ENCODE measurements at regions not wholly inside any gene's neighbourhood (a gene's known extent, or its start where the extent isn't known, plus 50 kb on each side); places are given as distances from the start of the nearest gene placed in this dataset.
"Not testable (repeated sequence)": the region's sequence is repeated elsewhere in the genome, so short reads cannot be mapped to it uniquely, and the experiment has no call there.

DNA sequence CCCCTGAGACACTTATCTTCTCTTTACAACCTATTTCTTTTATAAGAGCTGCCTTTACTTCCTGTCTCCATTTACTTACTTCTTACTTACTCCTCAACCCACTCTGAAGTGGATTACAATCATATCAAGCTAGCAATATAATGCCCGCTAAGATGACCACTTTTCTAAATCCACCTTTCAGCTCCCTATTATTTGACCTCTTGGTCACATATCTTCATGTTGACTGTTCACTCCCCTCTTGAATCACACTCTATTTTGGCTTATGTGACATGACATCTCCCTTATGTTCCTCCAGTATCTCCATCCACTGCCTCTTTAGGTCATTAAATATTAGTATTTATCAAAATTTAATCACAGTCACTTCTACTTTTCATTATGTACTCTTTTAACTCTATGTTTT lies 255.3 kb upstream of the TRPC7 start:
- DNase-seq (ENCODE audit: low spot score): no peak

- DNase-seq (ENCODE audit: low spot score): no peak
Observed at GRCh38 chr5:136620016-136620419, 254.7 kb upstream of the TRPC7 start.

DNA sequence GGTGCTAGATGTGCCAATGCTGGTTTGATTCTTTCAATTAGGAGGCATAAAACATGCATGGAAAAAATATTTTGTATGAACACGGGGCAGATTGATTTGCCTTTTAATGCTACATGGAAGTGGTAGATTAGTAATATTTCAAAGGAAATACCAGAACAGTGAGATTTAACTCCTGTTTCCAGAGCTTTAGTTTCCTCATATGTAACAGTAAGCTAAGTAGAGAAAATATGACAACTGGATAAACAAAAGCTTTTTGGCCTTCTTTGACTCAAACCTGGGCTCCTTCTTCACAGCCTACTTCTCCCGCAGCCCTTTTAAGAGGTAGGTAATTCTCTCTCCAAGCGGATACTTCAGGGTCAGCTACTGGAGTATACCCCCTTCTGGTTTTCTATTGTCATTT lies 254.2 kb upstream of the TRPC7 start:
- DNase-seq (ENCODE audit: low spot score): no peak

DNA sequence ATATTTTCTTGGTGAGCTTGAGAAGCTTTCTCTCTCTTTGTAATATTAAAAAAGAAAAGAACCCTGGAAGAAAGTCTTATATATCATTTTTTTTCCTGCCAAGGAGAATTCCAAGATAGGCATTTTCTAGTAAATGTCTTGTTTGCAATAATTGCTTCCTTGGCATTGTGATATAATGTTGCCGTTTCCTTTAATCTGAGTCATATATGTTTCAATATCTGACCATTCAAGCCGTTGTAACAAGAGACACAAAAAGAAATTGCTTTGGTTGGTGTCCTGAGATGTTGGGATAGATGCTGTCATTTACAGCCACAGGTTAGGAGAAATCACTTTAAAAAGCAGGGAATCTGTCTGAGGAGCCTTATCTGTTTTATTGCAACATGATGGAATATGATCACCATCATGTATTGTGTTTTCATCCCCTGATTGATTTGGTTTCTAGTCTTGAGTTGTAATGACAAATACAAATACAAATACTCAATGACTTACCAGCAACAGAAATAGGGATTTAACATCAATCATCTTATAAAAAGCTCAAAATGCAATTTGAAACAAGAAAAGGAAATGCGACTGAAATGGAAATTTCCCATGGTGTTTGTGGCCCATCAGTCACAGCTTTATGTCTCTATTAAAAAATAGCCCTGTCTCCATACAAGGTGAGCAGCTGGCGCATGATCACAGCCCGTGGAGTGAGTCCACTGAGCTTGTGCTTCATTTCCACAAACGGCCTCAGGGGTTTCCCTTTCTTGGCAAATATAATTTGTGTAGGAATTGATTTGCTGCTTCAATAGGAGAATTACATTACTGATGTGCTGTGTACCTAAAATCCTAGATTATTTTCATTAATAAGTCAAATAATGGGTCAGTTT lies 250.1 kb upstream of the TRPC7 start:
- peak; percentile 19 for DNase-seq (ENCODE audit: low spot score)

DNA sequence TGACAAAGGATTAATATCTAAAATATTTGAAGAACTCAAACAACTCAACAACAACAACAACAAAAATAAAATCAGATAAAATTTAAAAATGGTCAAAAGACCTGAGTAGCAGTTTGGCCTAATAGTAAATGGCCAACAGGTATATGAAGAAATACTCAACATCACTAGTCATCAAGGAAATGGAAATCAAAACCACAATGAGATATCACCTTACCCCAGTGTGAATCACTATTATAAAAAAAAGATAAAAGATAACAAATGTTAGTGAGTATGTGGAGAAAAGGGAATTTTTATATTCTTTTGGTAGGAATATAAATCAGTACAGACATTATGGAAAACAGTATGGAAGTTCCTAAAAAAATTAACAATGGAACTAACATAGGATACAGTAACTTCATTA lies 247.9 kb upstream of the TRPC7 start:
- no peak for DNase-seq (ENCODE audit: low spot score)

DNA sequence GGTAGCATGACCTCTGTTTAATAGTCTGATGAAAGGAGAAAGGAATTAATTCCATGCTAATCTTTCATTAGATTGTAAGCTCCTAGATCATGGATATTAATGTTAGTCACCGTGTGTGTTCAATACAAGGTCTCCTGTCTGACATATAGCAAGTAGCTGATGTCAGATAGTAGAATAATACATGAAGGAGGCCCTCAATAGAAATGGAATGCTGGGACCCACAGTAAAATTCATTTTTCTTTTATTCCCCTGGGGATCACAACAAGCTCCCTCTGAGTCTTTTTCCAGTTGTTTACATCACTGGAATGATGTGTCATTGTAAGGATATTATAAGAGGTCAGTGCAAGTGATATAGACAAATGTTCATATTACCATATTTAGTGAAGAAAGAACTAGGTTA lies 240.3 kb upstream of the TRPC7 start:
- no peak for DNase-seq (ENCODE audit: low spot score)

- no peak for DNase-seq (ENCODE audit: low spot score)
Observed at GRCh38 chr5:136600306-136600705, 235.0 kb upstream of the TRPC7 start.

DNA sequence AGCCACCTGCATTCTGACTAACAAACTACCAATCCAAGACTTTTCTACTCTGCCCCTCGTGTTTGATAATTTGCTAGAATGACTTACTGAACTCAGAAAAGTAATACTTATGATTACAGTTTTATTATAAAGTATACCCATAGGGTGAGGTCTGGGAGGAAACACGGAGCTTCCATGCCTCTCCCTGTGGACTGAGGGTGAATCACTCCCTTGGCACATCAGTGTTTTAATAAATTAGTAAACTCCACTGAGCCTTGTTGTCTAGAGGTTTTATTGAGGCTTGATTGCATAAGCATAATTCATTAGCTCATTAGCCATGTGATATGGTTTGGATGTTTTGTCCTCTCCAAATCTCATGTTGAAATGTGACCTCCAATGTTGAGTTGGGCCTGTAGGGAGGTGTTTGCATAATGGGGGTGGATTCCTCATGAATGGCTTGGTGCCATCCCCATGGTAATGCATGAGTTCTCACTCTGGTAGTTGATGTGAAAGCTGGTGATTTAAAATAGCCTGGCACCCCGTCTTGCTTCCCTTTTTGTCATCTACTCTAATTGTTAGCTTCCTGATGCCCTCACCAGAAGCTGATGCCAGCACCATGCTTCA lies 233.6 kb upstream of the TRPC7 start:
- no peak for DNase-seq (ENCODE audit: low spot score)

DNA sequence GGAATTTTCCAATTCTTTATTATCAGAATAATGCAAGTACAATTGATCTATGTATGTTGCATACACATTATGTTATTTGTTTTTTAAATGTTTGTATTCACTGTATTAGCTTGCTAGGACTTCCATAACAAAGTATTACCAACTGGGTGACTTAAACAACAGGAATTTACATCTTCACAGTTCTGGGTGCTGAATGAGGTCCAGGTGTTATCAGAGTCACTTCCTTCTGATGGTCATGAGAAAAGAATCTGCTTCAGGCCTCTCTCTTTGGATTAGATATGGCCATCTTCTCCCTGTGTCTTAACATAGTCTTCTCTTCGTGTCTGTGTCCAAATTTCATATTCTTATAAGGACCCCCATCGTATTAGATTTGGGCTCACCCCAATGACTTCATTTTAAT lies 229.1 kb upstream of the TRPC7 start:
- no peak for DNase-seq (ENCODE audit: low spot score)

DNA sequence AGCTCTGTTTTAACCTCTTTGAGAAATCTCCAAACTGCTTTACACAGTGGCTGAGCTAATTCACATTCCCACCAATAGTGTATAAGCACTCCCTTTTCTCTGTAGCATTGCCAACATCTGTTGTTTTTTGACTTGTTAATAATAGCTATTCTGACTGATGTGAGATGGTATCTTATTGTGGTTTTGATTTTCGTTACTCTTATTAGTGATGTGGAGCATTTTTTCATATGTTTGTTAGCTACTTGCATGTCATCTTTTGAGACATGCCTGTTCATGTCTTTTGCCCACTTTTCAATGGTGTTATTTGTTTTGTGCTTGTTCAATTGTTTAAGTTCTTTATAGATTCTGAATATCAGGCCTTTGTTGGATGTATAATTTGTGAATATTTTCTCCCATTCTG lies 225.2 kb upstream of the TRPC7 start:
- no peak for DNase-seq (ENCODE audit: low spot score)

DNA sequence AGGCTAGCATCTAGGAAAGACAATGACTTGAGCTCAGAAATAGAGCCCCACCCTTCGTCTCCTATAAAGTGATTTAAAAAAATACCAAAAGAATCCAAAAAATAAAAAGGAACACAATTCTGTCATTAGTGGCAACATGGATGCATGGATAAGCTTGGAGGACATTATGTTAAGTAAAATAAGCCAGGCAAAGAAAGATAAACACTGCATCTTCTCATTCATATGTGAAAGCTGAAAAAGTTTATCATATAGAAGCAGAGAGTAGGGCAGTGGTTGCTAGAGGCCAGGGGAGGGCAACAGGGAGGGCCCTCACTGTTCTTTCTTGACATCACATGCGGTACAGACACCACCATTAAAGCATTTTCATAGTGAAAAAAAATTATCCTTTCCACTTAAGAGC lies 220.9 kb upstream of the TRPC7 start:
- DNase-seq (ENCODE audit: low spot score): no peak

DNA sequence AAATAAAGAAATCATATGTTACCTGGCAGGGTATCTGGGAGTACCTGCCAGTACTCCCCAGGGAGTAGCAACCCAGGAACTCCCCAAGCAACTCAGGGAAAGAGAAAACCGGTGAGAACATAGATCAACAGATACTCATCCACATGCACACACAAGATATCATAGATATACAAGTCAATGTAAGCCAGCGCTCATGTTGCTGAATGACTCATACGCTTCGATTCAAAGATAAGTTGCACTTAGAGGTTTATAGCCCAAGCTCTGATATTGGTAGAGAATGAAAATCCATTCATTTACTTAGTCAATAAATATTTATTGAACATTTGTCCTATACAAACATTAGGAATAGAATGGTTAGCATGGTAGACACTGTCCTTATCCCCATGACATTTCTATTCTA lies 219.1 kb upstream of the TRPC7 start:
- DNase-seq (ENCODE audit: low spot score): no peak

DNA sequence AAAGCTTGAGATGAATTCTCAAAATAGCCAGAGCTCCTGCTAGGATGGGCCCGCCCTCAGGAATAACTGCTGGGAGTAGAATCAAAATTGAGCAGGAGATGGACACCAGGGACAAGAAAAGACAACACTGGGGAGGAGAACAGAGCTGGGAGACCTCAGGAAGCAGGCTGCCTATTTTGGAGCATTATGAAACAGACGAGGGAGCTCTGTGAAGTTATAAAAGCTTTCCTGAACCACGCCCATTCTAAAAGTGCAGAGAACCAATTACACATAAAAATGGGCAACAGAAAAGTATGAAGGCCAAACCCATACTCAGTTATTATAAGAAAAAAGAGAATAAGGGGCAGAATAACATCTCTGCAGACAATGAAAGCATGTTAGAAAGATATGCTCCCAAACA lies 213.9 kb upstream of the TRPC7 start:
- no peak for DNase-seq (ENCODE audit: low spot score)

- not testable (repeated sequence) for DNase-seq (ENCODE audit: low spot score)
Observed at GRCh38 chr5:136569875-136570274, 204.5 kb upstream of the TRPC7 start.

GRCh38 chr5:136565457-136565856 lies 200.1 kb upstream of the TRPC7 start:
- DNase-seq (ENCODE audit: low spot score): not testable (repeated sequence)

- not testable (repeated sequence) for DNase-seq (ENCODE audit: low spot score)
Observed at GRCh38 chr5:136565050-136565449, 199.7 kb upstream of the TRPC7 start.

GRCh38 chr5:136564431-136564830 lies 199.1 kb upstream of the TRPC7 start:
- not testable (repeated sequence) for DNase-seq (ENCODE audit: low spot score)

DNA sequence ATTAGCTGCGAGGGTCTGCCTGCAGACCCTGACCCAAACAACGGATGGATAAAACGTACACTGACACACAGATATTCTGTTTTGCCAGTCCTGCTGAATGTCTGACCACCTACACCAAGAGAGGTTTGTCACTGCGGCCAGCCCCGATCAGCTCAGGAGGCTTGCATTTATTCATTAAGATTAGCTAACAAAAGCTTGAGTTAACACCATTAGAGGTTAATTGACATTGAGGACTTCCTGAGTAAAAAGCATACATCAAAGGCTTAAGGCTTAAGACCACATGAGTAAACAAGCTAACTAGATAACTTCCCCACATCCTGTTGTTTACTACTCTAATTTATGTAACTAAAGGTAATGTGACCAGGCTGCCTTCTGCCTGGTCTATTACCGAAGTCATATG lies 198.1 kb upstream of the TRPC7 start:
- DNase-seq (ENCODE audit: low spot score): no peak

GRCh38 chr5:136560126-136560525 lies 194.8 kb upstream of the TRPC7 start:
- DNase-seq (ENCODE audit: low spot score): no peak

DNA sequence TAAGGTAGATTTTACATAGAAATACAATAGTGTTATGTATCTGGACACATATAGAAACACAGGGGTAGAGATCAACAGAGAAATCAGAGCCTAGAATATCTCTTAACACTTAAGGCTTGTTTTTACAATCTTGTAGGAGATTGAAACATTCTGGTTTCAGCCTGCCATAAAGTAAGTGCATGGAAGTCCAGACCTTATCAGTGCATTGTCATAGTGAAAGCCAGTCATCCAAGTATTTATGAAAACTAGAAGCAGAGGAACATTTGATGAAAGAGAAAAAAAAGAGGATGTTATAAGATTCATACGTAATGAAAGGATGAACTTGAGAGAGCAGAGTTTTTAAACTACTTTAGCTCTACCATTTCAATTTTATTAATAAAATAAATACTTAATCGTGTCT lies 194.3 kb upstream of the TRPC7 start:
- DNase-seq (ENCODE audit: low spot score): no peak

DNA sequence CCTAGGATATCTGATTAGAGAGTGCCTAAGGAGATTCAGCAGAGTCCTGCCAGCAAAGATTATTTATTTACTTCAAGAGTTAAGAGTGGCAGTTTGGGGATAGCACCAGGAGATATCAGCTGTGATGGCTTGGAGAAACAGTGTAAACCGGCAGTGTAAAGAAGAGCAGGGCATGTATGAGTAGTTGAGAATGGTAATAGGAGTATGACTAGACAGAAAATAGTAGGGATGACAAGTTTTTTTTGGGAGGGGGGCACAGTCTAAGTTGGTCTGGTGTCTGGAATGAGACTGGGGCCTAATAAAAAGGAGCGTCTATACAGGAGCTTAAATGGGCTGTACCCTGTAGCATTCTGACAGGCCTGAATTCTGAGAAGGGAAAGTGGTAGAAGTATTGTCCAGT lies 181.8 kb upstream of the TRPC7 start:
- DNase-seq (ENCODE audit: low spot score): not testable (repeated sequence)

DNA sequence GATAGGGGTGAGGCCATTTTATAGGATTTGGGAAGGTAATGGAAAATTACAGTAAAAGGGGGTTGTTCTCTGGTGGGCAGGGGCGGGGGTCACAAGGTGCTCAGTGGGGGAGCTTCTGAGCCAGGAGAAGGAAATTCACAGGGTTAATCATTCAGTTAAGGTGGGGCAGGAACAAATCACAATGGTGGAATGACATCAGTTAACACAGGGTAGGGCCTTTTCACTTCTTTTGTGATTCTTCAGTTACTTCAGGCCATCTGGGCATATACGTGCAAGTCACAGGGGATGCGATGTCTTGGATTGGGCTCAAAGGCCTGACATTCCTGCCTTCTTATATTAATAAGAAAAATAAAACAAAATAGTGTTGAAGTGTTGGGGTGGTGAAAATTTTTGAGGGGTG lies 181.1 kb upstream of the TRPC7 start:
- not testable (repeated sequence) for DNase-seq (ENCODE audit: low spot score)

- not testable (repeated sequence) for DNase-seq (ENCODE audit: low spot score)
Observed at GRCh38 chr5:136545031-136545430, 179.7 kb upstream of the TRPC7 start.

GRCh38 chr5:136538534-136538933 lies 173.2 kb upstream of the TRPC7 start:
- DNase-seq (ENCODE audit: low spot score): no peak
